GM10248 (cell line): ENCODE measurements at regions not wholly inside any gene's neighbourhood (a gene's known extent, or its start where the extent isn't known, plus 50 kb on each side); places are given as distances from the start of the nearest gene placed in this dataset.

Experiments
- CTCF ChIA-PET: fragments of 300-600 bp; sonication (Branson Sonifier 250); formaldehyde crosslinking; extraction: SDS; loops from one replicate; lab custom pipeline; 2021; ENCODE audit warnings: antibody characterized with exemption; lab: Yijun Ruan, JAX
- POLR2A ChIA-PET: fragments of 350-650 bp; sonication (Branson Sonifier 250); formaldehyde crosslinking; extraction: SDS; loops from one replicate; lab custom pipeline; 2020; ENCODE audit warnings: antibody characterized with exemption; lab: Yijun Ruan, JAX
- DNase-seq: peaks from one replicate; pipeline ENCODE4 v3.0.0; 2012; ENCODE audit errors: extremely low spot score
- CTCF ChIP-seq: IDR thresholded peaks from 2 replicates; pipeline ENCODE4 v1.5.1; 2012; ENCODE audit warnings: mild to moderate bottlenecking, low read depth; ENCODE audit errors: extremely low read depth, missing control alignments, control extremely low read depth

- no peak for TF ChIP-seq CTCF
- ChIA-PET POLR2A (no interaction called here), CTCF (no interaction called here)
- DNase-seq = no peak
Observed at GRCh38 chr3:166473501-166473900, 636.3 kb upstream of the BCHE start.

- CTCF ChIA-PET = no interaction called here
- TF ChIP-seq CTCF = no peak
- no peak for DNase-seq
- POLR2A ChIA-PET = no interaction called here
Observed at GRCh38 chr3:166472015-166472414, 634.8 kb upstream of the BCHE start.

- no peak for TF ChIP-seq CTCF
- no peak for DNase-seq
- POLR2A ChIA-PET = no interaction called here
- CTCF ChIA-PET = interaction anchor here (0.9 to 1.0 kb wide), 2 partner anchors 9 to 18 kb away, joined by 3 read pairs; no protein-coding TSS in a partner anchor
Observed at GRCh38 chr3:166471074-166471767, 634.0 kb upstream of the BCHE start.

- POLR2A ChIA-PET = no interaction called here
- CTCF ChIA-PET = no interaction called here
- no peak for DNase-seq
- TF ChIP-seq CTCF = no peak
Observed at GRCh38 chr3:166462891-166463470, 625.8 kb upstream of the BCHE start.

GRCh38 chr3:166461626-166462025 lies 624.4 kb upstream of the BCHE start:
- POLR2A ChIA-PET = no interaction called here
- TF ChIP-seq CTCF = no peak
- no peak for DNase-seq
- CTCF ChIA-PET = no interaction called here

GRCh38 chr3:166457382-166457781 lies 620.2 kb upstream of the BCHE start:
- no peak for DNase-seq
- POLR2A ChIA-PET = no interaction called here
- CTCF ChIA-PET = no interaction called here
- no peak for TF ChIP-seq CTCF
